ENCODE measurements at regions not wholly inside any gene's neighbourhood (a gene's known extent, or its start where the extent isn't known, plus 50 kb on each side); places are given as distances from the start of the nearest gene placed in this dataset.

DNA sequence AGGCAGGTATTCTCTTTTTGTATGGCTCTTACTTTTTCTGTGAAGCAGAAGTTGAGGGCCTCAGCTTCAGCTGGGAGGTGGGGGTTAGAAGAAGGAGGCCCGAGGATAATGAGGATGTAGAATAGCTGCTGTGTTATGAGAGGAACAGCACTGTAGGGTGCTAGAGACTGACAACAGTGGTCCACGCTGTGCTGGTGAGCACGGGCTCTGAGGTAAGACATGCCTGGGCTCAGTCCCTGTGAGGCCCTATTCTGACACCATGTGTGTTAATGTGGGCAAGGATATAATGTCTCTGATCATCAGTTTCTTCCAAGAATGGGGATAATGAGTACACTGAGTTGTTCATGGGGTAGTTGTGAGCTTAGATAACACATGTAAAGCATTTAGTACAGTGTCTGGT, 55.3 kb upstream of the SFRP2 start:
- peaks cover 0 to 3% (median 0%) of the 10 kb centered on the region in 7 donors for H3K9me3 Mint-ChIP-seq
- H3K79me2 ChIP-seq (ENCODE audit: insufficient read depth, low read length): no peaks in the 10 kb centered on the region
- H3K27me3 ChIP-seq (ENCODE audit: control insufficient read depth in 2 of 2, insufficient read depth in 2 of 2, low read length in 2 of 2): no peaks in the 10 kb centered on the region
- no peaks in the 10 kb centered on the region for H3K36me3 Mint-ChIP-seq
- peaks cover 0 to 6% (median 0%) of the 10 kb centered on the region in 3 donors for H3K27me3 Mint-ChIP-seq (ENCODE audit: low read depth in 3 of 3)
- H3K27ac ChIP-seq (ENCODE audit: low read depth in 1 of 2, low read length in 2 of 2): no peak overlapping the region
- H3K4me3 Mint-ChIP-seq: no peak overlapping the region
- H3K36me3 ChIP-seq (replicated peaks in 1 of 2; ENCODE audit: control insufficient read depth in 1 of 2, insufficient read depth in 2 of 2, low read length in 2 of 2): no peaks in the 10 kb centered on the region
- H3K4me3 ChIP-seq (replicated peaks in 1 of 3; ENCODE audit: low read depth in 2 of 3, low read length in 3 of 3): no peak overlapping the region
- TF ChIP-seq, protein P1, sequence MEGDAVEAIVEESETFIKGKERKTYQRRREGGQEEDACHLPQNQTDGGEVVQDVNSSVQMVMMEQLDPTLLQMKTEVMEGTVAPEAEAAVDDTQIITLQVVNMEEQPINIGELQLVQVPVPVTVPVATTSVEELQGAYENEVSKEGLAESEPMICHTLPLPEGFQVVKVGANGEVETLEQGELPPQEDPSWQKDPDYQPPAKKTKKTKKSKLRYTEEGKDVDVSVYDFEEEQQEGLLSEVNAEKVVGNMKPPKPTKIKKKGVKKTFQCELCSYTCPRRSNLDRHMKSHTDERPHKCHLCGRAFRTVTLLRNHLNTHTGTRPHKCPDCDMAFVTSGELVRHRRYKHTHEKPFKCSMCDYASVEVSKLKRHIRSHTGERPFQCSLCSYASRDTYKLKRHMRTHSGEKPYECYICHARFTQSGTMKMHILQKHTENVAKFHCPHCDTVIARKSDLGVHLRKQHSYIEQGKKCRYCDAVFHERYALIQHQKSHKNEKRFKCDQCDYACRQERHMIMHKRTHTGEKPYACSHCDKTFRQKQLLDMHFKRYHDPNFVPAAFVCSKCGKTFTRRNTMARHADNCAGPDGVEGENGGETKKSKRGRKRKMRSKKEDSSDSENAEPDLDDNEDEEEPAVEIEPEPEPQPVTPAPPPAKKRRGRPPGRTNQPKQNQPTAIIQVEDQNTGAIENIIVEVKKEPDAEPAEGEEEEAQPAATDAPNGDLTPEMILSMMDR (IDR thresholded peaks at IDR 0.05): no peak
- no peak for DNase-seq
- no peak overlapping the region for H3K9ac ChIP-seq (ENCODE audit: insufficient read depth, low read length, poor library complexity, severe bottlenecking)
- WGBS (ENCODE audit: insufficient coverage): 84% methylated on average over 3 of the region's 3 CpGs
- intact Hi-C loops (cut with micrococcal nuclease): no loop called here
- H3K4me2 ChIP-seq (replicated peaks; ENCODE audit: extremely low read depth, low read length, poor library complexity, severe bottlenecking): no peak overlapping the region
- no peaks in the 10 kb centered on the region for H3K4me1 Mint-ChIP-seq
- no peaks in the 10 kb centered on the region for H3K4me1 ChIP-seq (ENCODE audit: control insufficient read depth in 1 of 2, insufficient read depth in 2 of 2, low read length in 2 of 2)
- H4K20me1 ChIP-seq (ENCODE audit: insufficient read depth, low read length): no peaks in the 10 kb centered on the region
- no peak overlapping the region for H2AFZ ChIP-seq (ENCODE audit: insufficient read depth, low read depth, low read length, poor library complexity, severe bottlenecking)
- no peak overlapping the region for H3K27ac Mint-ChIP-seq
- H3K9me3 ChIP-seq (replicated peaks in 1 of 2; ENCODE audit: control insufficient read depth in 1 of 2, insufficient read depth in 1 of 2, low read length in 2 of 2): no peaks in the 10 kb centered on the region
